ENCODE measurements at regions not wholly inside any gene's neighbourhood (a gene's known extent, or its start where the extent isn't known, plus 50 kb on each side); places are given as distances from the start of the nearest gene placed in this dataset.

DNA sequence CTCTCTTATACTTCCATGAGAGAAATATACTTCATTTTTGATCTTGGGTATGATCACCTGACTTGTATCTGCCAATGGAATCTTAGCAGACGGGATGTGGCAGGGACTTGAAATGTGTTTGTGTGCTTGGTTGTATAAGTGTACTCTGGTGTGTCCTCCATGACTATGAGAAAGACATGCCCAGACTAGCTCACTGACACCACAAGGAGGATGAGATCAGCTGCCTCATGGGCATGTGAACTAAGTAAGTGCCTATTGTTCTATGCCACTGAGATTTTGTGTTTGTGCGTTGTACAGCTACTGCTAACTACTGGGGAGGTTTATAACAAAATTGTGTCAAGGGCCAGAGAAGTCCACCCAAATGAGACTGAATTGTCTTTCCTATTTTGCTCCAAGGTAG lies 402.2 kb upstream of the SALL1 start:
- TF ChIP-seq, protein P1, sequence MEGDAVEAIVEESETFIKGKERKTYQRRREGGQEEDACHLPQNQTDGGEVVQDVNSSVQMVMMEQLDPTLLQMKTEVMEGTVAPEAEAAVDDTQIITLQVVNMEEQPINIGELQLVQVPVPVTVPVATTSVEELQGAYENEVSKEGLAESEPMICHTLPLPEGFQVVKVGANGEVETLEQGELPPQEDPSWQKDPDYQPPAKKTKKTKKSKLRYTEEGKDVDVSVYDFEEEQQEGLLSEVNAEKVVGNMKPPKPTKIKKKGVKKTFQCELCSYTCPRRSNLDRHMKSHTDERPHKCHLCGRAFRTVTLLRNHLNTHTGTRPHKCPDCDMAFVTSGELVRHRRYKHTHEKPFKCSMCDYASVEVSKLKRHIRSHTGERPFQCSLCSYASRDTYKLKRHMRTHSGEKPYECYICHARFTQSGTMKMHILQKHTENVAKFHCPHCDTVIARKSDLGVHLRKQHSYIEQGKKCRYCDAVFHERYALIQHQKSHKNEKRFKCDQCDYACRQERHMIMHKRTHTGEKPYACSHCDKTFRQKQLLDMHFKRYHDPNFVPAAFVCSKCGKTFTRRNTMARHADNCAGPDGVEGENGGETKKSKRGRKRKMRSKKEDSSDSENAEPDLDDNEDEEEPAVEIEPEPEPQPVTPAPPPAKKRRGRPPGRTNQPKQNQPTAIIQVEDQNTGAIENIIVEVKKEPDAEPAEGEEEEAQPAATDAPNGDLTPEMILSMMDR (conservative IDR thresholded peaks at IDR 0.05): no peak
- no peak for TF ChIP-seq EZH2 (IDR thresholded peaks at IDR 0.05; ENCODE audit: low read depth)
